ENCODE measurements at regions not wholly inside any gene's neighbourhood (a gene's known extent, or its start where the extent isn't known, plus 50 kb on each side); places are given as distances from the start of the nearest gene placed in this dataset.

DNA sequence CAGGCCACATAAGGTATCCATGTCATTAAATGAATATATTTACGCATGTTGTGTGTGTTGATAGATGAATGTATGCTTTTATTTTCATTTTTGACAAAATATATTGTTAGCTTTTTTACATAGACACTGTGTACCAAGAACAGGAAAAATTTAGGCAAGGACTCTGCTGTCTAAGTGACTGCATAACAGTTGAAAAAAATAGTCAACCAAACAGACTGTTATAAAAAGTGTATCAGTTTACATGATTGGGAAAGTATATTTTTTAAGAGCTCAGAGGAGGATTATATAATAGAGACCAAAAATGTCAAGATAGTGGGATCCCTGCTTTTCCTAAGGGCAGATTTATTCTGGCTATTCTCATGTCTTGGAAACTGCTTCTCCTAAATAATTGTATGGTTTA, 858.0 kb downstream of the SLITRK1 start (continued):
- TF ChIP-seq, protein P1, sequence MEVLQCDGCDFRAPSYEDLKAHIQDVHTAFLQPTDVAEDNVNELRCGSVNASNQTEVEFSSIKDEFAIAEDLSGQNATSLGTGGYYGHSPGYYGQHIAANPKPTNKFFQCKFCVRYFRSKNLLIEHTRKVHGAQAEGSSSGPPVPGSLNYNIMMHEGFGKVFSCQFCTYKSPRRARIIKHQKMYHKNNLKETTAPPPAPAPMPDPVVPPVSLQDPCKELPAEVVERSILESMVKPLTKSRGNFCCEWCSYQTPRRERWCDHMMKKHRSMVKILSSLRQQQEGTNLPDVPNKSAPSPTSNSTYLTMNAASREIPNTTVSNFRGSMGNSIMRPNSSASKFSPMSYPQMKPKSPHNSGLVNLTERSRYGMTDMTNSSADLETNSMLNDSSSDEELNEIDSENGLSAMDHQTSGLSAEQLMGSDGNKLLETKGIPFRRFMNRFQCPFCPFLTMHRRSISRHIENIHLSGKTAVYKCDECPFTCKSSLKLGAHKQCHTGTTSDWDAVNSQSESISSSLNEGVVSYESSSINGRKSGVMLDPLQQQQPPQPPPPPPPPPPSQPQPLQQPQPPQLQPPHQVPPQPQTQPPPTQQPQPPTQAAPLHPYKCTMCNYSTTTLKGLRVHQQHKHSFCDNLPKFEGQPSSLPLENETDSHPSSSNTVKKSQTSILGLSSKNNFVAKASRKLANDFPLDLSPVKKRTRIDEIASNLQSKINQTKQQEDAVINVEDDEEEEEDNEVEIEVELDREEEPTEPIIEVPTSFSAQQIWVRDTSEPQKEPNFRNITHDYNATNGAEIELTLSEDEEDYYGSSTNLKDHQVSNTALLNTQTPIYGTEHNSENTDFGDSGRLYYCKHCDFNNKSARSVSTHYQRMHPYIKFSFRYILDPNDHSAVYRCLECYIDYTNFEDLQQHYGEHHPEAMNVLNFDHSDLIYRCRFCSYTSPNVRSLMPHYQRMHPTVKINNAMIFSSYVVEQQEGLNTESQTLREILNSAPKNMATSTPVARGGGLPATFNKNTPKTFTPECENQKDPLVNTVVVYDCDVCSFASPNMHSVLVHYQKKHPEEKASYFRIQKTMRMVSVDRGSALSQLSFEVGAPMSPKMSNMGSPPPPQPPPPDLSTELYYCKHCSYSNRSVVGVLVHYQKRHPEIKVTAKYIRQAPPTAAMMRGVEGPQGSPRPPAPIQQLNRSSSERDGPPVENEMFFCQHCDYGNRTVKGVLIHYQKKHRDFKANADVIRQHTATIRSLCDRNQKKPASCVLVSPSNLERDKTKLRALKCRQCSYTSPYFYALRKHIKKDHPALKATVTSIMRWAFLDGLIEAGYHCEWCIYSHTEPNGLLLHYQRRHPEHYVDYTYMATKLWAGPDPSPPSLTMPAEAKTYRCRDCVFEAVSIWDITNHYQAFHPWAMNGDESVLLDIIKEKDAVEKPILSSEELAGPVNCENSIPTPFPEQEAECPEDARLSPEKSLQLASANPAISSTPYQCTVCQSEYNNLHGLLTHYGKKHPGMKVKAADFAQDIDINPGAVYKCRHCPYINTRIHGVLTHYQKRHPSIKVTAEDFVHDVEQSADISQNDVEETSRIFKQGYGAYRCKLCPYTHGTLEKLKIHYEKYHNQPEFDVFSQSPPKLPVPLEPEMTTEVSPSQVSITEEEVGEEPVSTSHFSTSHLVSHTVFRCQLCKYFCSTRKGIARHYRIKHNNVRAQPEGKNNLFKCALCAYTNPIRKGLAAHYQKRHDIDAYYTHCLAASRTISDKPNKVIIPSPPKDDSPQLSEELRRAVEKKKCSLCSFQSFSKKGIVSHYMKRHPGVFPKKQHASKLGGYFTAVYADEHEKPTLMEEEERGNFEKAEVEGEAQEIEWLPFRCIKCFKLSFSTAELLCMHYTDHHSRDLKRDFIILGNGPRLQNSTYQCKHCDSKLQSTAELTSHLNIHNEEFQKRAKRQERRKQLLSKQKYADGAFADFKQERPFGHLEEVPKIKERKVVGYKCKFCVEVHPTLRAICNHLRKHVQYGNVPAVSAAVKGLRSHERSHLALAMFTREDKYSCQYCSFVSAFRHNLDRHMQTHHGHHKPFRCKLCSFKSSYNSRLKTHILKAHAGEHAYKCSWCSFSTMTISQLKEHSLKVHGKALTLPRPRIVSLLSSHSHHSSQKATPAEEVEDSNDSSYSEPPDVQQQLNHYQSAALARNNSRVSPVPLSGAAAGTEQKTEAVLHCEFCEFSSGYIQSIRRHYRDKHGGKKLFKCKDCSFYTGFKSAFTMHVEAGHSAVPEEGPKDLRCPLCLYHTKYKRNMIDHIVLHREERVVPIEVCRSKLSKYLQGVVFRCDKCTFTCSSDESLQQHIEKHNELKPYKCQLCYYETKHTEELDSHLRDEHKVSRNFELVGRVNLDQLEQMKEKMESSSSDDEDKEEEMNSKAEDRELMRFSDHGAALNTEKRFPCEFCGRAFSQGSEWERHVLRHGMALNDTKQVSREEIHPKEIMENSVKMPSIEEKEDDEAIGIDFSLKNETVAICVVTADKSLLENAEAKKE (CRISPR knock-in tag; IDR thresholded peaks at IDR 0.05), result no peak
- TF ChIP-seq CREB1 (CRISPR knock-in tag; IDR thresholded peaks at IDR 0.05; ENCODE audit: low read depth), result no peak
- TF ChIP-seq ETS1 (IDR thresholded peaks at IDR 0.05), result no peak

- Histone ChIP-seq H3K27ac (ENCODE audit: low read depth) (no peak overlapping the region), H4K20me1 (replicated peaks; ENCODE audit: insufficient read depth) (no peaks in the 10 kb centered on the region), H3K27me3 (ENCODE audit: insufficient read depth) (no peaks in the 10 kb centered on the region), H3F3A (replicated peaks; ENCODE audit: low read depth) (no peaks in the 10 kb centered on the region), H3K9me2 (ENCODE audit: insufficient read depth) (no peaks in the 10 kb centered on the region), H3K4me2 (no peak overlapping the region), H3K79me2 (replicated peaks; ENCODE audit: insufficient read depth) (no peaks in the 10 kb centered on the region), H3K4me3 (no peak overlapping the region), H3K36me3 (ENCODE audit: insufficient read depth) (no peaks in the 10 kb centered on the region), H2AFZ (no peak overlapping the region), H3K4me1 (ENCODE audit: insufficient read depth) (no peaks in the 10 kb centered on the region)
- no peak overlapping the region for H3K27ac Mint-ChIP-seq
- H3K36me3 Mint-ChIP-seq (ENCODE audit: low read depth), result no peaks in the 10 kb centered on the region
- ATAC-seq (no peak), DNase-seq (ENCODE audit: low spot score) (no peak)
- no peaks in the 10 kb centered on the region for H3K9me3 Mint-ChIP-seq
- no peaks in the 10 kb centered on the region for H3K27me3 Mint-ChIP-seq (ENCODE audit: insufficient read depth, low read depth, poor library complexity)
- no peak overlapping the region for H3K4me3 Mint-ChIP-seq
- H3K4me1 Mint-ChIP-seq, result no peaks in the 10 kb centered on the region
- no peak for TF ChIP-seq STAT1 (IDR thresholded peaks at IDR 0.05; ENCODE audit: unreplicated experiment)
- TF ChIP-seq, protein P1 (CRISPR knock-in tag; IDR thresholded peaks at IDR 0.05), result no peak
- no peak for TF ChIP-seq NANOG (IDR thresholded peaks at IDR 0.05; ENCODE audit: borderline replicate concordance)
- no peak for TF ChIP-seq ZNF331 (CRISPR knock-in tag; IDR thresholded peaks at IDR 0.05; ENCODE audit: low read depth)
- TF ChIP-seq CREB1 (CRISPR knock-in tag; IDR thresholded peaks at IDR 0.05; ENCODE audit: low read depth), result no peak
- no peak for TF ChIP-seq JUNB (IDR thresholded peaks at IDR 0.05; ENCODE audit: unreplicated experiment)
- no peak for TF ChIP-seq EZH2phosphoT487 (IDR thresholded peaks at IDR 0.05; ENCODE audit: unreplicated experiment)
These were observed 862.3 kb downstream of the SLITRK1 start for GRCh38 chr13:83019986-83020385.
